Testis (tissue), 2 donors: ENCODE measurements at regions not wholly inside any gene's neighbourhood (a gene's known extent, or its start where the extent isn't known, plus 50 kb on each side); places are given as distances from the start of the nearest gene placed in this dataset.

Source experiments
- DNase-seq: peaks from one replicate; pipeline ENCODE4 v3.0.0-alpha.2; 2019
- H3K27ac ChIP-seq, 2 donors: fragments of 200-600 bp; sonication (generic); one replicate each; pipeline ENCODE4 v1.5.1; 2019
- H3K27me3 ChIP-seq: fragments of 200-600 bp; sonication (generic); one replicate; pipeline ENCODE4 v1.5.1; 2019
- H3K36me3 ChIP-seq: fragments of 200-600 bp; sonication (generic); one replicate; pipeline ENCODE4 v1.5.1; 2017; ENCODE audit warnings: low read depth; ENCODE audit errors: missing control alignments
- H3K4me1 ChIP-seq: fragments of 200-600 bp; sonication (generic); one replicate; pipeline ENCODE4 v1.5.1; 2019
- H3K4me3 ChIP-seq, 2 donors: fragments of 200-600 bp; sonication (generic); one replicate each; pipeline ENCODE4 v1.5.1; 2017 to 2019
- H3K9me3 ChIP-seq: fragments of 200-600 bp; sonication (generic); one replicate; pipeline ENCODE4 v1.5.1; 2017
- CTCF ChIP-seq, 3 experiments: fragments of 450-650 bp in 2 of 3; fragments of 200-600 bp in 1 of 3; sonication (generic) in 1 of 3; IDR thresholded peaks; one replicate each; pipeline ENCODE4 v1.5.1; 2016 to 2019; ENCODE audit warnings: antibody characterized with exemption in 3 of 3, mild to moderate bottlenecking in 2 of 3, moderate library complexity in 1 of 3
- POLR2A ChIP-seq: fragments of 450-650 bp; IDR thresholded peaks from one replicate; pipeline ENCODE4 v1.6.1; 2017; ENCODE audit warnings: antibody characterized with exemption, mild to moderate bottlenecking, moderate library complexity
- WGBS, 2 donors: methylation state at CpG; one replicate each; pipeline ENCODE4 v1.1.5; 2018; 5-methylcytosine and 5-hydroxymethylcytosine counted together
- intact Hi-C: fragments of 100-400 bp; cut with DNase I; formaldehyde crosslinking; loops from one replicate; pipeline ENCODE4 v1.15.1; 2023; ENCODE audit warnings: low total_unique reads

DNA sequence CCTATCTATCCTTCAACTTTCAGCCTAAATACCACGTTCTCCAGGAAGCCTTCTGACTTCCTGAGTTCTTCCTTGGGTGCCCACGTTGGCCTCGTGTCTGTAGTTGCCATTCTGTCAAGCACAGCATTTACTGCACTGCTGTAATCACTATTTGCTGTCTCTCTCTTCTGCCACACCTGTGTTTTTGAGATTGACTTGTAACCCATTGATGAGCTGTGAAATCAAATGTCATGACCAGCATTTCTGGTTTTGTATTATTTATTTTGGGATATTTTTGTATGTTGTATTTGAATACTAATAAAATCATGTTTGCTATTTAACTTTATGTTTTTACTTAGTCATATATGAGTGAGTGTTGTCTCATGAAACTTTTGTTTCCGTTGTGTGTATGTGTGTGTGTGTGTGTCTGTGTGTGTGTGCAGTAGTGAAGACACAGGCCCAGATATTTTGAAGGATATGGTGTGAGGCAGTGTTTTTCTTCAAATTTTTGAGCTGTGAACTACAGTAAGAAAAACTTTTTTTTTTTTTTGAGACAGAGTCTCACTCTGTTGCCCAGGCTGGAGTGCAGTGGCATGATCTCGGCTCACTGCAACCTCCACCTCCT lies 126.2 kb upstream of the SERBP1 start:
- peaks cover 23% of the 10 kb centered on the region for H3K4me1 ChIP-seq
- no peaks in the 10 kb centered on the region for H3K36me3 ChIP-seq
- H3K27ac ChIP-seq, result no peak overlapping the region
- no peaks in the 10 kb centered on the region for H3K27me3 ChIP-seq
- WGBS, 2 donors, result 60 to 75% methylated on average over 5 of the region's 5 CpGs
- no peaks in the 10 kb centered on the region for H3K9me3 ChIP-seq
- intact Hi-C loops, result no loop called here
- H3K4me3 ChIP-seq, result no peak overlapping the region
- DNase-seq, result no peak
- TF ChIP-seq CTCF (IDR thresholded peaks at IDR 0.05) (no peak), POLR2A (no peak)

- H3K27ac ChIP-seq, result peak overlapping the region; percentile 69 to 81
These were observed 127.1 kb upstream of the GADD45A start for GRCh38 chr1:67557696-67558448.

GRCh38 chr1:67558449-67559193 lies 126.4 kb upstream of the GADD45A start:
- no peaks in the 10 kb centered on the region for H3K27me3 ChIP-seq
- peaks cover 23% of the 10 kb centered on the region for H3K4me1 ChIP-seq
- intact Hi-C loops, result no loop called here
- H3K4me3 ChIP-seq, result peak overlapping the region in 1 of 2 donors; percentile 18
- no peaks in the 10 kb centered on the region for H3K9me3 ChIP-seq
- TF ChIP-seq POLR2A, result no peak
- no peak for TF ChIP-seq CTCF (IDR thresholded peaks at IDR 0.05)
- 60 to 64% methylated on average over 9 of the region's 9 CpGs for WGBS, 2 donors
- no peaks in the 10 kb centered on the region for H3K36me3 ChIP-seq
- no peak for DNase-seq
- H3K27ac ChIP-seq, result peak overlapping the region; percentile 69 to 81

More at GRCh38 chr1:67557696-67558448, 127.1 kb upstream of the GADD45A start:
- DNase-seq, result peak; percentile 54
- no peaks in the 10 kb centered on the region for H3K9me3 ChIP-seq
- intact Hi-C loops, result no loop called here
- no peak overlapping the region for H3K4me3 ChIP-seq
- TF ChIP-seq CTCF (IDR thresholded peaks at IDR 0.05) (no peak), POLR2A (no peak)
- no peaks in the 10 kb centered on the region for H3K36me3 ChIP-seq
- peaks cover 23% of the 10 kb centered on the region for H3K4me1 ChIP-seq
- WGBS, 2 donors, result 49 to 54% methylated on average over 10 to 11 of the region's 11 CpGs
- H3K27me3 ChIP-seq, result no peaks in the 10 kb centered on the region

DNA sequence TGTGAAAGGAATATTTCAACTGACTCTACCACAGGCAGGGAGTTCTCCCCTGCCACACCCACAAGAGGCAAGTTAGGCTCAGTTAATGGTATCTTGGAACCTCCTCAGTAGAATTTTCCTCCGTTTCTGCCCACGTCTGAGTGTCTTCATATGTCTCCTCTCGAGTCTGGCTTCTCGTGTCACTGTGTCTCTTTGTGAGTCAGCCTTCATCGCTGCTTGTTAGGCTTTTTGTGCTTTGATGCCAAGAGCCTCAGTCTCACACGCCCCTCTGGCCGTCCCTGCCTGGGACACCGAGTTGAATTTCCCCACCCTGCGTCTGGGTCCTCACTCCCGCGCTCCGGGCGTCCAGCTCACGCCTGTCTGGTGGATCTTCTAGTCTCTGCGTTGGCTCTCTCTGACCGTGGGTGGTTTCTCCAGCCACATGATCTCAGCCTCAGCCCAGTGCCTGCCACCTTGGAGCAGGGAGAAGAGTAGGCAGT lies 125.7 kb upstream of the GADD45A start:
- peak; percentile 69 for DNase-seq
- Histone ChIP-seq H3K4me3 (peak overlapping the region in 1 of 2 donors; percentile 18), H3K9me3 (no peaks in the 10 kb centered on the region), H3K4me1 (peaks cover 23% of the 10 kb centered on the region), H3K27ac (peak overlapping the region; percentile 69 to 81), H3K36me3 (no peaks in the 10 kb centered on the region), H3K27me3 (no peaks in the 10 kb centered on the region)
- 26 to 32% methylated on average over 16 of the region's 16 CpGs for WGBS, 2 donors
- intact Hi-C loops, result no loop called here
- TF ChIP-seq CTCF (IDR thresholded peaks at IDR 0.05), result no peak
- TF ChIP-seq POLR2A, result no peak
